Motor neuron (in vitro differentiated cells): ENCODE measurements at regions not wholly inside any gene's neighbourhood (a gene's known extent, or its start where the extent isn't known, plus 50 kb on each side); places are given as distances from the start of the nearest gene placed in this dataset.

ENCODE experiments used
- ATAC-seq, 8 experiments: fragments of 200-7000 bp; cut with Tn5 transposase; replicated peaks in 6 of 8; 2 replicates each; pipeline ENCODE4 v1.8.0; 2021; ENCODE audit warnings: mild to moderate bottlenecking in 8 of 8, moderate library complexity in 8 of 8
- H3K27ac ChIP-seq, 2 donors: fragments of 250-450 bp; sonication (Bioruptor Pico); 2 replicates each; pipeline ENCODE4 v1.9.0; 2021; ENCODE audit warnings: antibody characterized with exemption in 2 of 2, mild to moderate bottlenecking in 2 of 2, moderate library complexity in 1 of 2
- H3K4me1 ChIP-seq, 2 donors: fragments of 250-450 bp; sonication (Bioruptor Pico); replicated peaks in 1 of 2; 2 replicates each; pipeline ENCODE4 v1.6.1; 2021; ENCODE audit warnings: antibody characterized with exemption in 2 of 2, mild to moderate bottlenecking in 2 of 2, moderate library complexity in 1 of 2
- H3K4me3 ChIP-seq, 5 donors: fragments of 250-450 bp; sonication (Bioruptor Pico); 2 replicates each; pipeline ENCODE4 v1.9.0; 2021; ENCODE audit warnings: antibody characterized with exemption in 5 of 5, mild to moderate bottlenecking in 5 of 5, moderate library complexity in 4 of 5
- WGBS, 10 experiments: fragments of 450-650 bp; shearing (Covaris generic); methylation state at CpG; one replicate each; pipeline ENCODE4 v1.0.0; 2022; 5-methylcytosine and 5-hydroxymethylcytosine counted together
- in situ Hi-C, 9 experiments: fragments of 400-800 bp; cut with MboI; loops; one replicate each; pipeline ENCODE4 v1.15.0; 2021; ENCODE audit warnings: low sequenced_read_pairs in 9 of 9, low pct_unique_long_range_greater_than_20kb in 2 of 9; ENCODE audit not compliant: unreplicated experiment in 9 of 9

DNA sequence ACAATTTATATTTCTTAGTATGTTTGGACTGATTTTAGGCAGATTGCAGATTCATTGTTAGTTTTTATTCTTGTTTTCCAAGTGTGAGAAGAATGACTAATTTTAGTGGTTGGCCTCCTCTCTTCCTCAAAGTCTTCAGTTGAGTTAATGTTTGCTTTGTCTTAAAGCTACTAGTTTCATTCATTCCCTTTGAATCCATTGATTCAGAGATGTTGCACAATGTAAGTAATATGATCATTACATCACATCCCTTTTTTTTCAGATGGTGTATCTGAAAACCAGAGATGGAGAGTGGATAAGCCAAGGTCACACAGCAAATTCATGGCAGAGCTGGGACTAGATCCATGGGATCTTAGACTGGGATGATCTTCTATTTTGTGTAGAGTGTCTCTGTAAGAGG is 577.5 kb downstream of the BCL11B start:
- no peak overlapping the region for H3K27ac ChIP-seq
- peaks cover 0 to 3% of the 10 kb centered on the region in 2 donors for H3K4me1 ChIP-seq
- no peak for ATAC-seq
- no peak overlapping the region for H3K4me3 ChIP-seq
- in situ Hi-C loops: no loop called here

DNA sequence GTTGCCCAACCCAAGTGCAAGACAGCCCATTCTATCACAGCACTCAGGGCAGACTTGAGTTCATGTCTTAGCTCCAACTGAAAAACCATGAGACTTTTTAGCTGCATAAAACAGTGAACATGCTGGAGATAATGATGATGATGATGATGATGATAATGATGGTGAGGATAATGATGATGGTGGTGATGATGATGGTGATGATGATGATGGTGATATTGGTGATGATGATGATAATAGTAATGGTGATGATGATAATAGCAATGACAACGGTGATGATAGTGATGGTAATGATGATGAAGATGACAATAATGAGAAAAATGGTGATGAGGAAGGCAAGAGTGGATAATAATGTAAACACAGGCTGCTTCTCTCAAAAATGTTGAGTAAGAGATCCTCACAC is 576.2 kb downstream of the BCL11B start:
- Histone ChIP-seq H3K4me1 (no peaks in the 10 kb centered on the region), H3K4me3 (no peak overlapping the region), H3K27ac (no peak overlapping the region)
- WGBS, 10 experiments: 0 to 100% (median 60%) methylated on average over 1 of the region's 1 CpG; no CpG with 5 or more reads in 1 of the 10 experiments
- in situ Hi-C loops: no loop called here
- ATAC-seq: no peak

DNA sequence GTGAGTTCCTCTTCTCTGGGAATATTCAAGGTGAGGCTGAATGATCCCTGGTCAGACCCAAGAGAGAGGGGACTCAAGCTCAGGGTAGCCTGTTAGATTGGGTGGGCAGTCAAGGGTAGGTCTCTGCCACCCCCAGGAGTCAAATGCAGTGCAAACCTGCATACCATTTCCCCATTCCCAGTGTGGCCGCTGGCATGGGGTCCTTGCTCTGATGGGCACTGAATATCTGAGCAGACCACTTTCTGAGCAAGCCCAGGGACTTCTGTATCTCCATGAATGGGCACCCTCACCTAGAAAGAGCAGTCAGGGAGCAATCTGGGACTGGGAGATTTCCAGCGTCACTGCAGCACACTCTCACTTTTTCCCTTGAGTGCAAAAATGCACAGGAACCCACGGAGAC is 573.7 kb downstream of the BCL11B start:
- in situ Hi-C loops: no loop called here
- 20 to 100% (median 93%) methylated on average over 1 to 3 of the region's 3 CpGs; no CpG with 5 or more reads in 5 of the 10 experiments for WGBS, 10 experiments
- Histone ChIP-seq H3K4me3 (no peak overlapping the region), H3K27ac (no peak overlapping the region), H3K4me1 (no peaks in the 10 kb centered on the region)
- no peak for ATAC-seq

DNA sequence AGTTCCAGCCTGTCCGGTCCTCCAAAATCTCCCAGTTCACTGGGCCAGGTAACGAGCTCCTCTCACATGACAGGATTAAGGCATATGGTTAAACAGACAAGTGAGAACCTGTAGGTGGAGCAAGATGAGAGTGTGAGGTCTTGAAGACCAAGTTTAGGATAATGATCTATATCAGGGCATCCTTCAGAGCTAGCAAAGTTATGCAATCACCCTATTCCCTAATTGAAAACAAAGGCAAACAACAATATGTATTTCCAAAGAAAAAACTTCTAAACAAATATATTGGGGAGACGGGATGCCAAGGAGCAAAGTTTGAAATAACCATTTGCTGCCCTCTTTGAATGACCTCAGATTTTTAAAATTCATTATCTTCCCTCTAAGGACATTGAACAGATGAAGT is 571.2 kb downstream of the BCL11B start:
- Histone ChIP-seq H3K4me1 (peaks cover 2 to 9% of the 10 kb centered on the region in 2 donors), H3K4me3 (no peak overlapping the region), H3K27ac (no peak overlapping the region)
- no peak for ATAC-seq
- 36 to 100% (median 88%) methylated on average over 1 to 3 of the region's 3 CpGs; no CpG with 5 or more reads in 3 of the 10 experiments for WGBS, 10 experiments
- in situ Hi-C loops: no loop called here

DNA sequence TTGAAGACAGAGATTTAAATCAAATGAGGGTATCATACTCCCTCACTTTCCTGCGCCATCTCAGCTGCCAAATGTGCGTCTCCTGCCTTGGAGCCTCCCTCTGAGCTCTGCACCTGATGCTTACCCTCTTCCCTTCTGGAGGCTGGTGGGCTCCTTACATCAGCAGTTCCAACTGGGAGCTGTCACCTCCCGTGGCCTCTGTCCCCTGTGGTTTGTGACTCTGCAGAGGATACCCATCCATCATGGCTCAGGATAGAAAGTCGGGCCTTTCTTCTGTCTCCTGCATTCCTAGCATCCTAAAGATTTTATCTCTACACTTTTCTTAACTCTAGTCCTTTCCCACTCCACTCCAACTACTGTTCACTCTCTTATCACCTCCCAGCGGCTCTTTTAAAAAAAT is 570.6 kb downstream of the BCL11B start:
- no peak for ATAC-seq
- Histone ChIP-seq H3K4me3 (no peak overlapping the region), H3K4me1 (peaks cover 2 to 9% of the 10 kb centered on the region in 2 donors), H3K27ac (no peak overlapping the region)
- 0 to 78% (median 59%) methylated on average over 1 to 4 of the region's 5 CpGs; no CpG with 5 or more reads in 2 of the 10 experiments for WGBS, 10 experiments
- in situ Hi-C loops: no loop called here

DNA sequence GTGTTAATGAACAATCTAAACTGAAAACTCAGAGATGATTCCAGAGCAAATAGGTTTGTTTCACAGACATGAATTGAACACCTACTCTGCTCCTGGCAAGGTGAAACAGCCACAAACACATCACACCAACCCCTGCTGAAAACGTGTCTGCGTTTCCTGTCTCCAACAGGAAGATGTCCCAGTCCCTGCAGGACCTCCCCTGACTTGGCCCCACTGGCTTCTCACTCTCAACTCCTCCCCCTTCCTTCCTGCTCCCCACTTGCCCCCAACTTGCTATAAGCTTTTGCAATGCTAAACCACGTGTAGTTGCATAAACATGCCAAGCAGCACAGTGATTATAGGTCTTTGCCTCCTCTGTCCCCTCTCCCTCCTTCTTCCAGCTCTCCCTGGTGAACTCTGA is 567.6 kb downstream of the BCL11B start:
- in situ Hi-C loops: no loop called here
- no peak overlapping the region for H3K4me3 ChIP-seq
- no peak overlapping the region for H3K27ac ChIP-seq
- 0 to 50% (median 29%) methylated on average over 1 to 2 of the region's 3 CpGs; no CpG with 5 or more reads in 6 of the 10 experiments for WGBS, 10 experiments
- ATAC-seq: no peak
- H3K4me1 ChIP-seq: peaks cover 2 to 9% of the 10 kb centered on the region in 2 donors

DNA sequence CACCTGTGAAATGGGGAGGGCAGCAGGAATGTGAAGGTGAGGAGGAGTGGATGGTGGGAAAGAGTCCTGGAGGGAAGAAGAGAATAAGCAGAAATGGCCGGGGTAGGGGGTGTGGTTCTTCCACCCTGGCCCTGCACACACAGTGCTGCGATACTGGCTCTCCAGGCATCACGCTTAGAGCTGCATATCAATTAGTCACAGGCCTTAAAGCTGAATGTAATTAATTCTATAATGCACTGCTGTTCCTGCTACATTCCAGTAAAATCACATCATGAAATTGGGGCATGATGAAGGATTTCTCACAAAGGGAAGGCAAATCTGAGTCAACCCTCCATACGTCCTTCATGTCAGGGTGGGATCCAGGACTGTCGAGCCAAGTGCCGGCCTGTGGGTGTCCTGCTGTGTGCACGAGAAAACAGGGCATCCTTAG is 566.1 kb downstream of the BCL11B start:
- in situ Hi-C loops: no loop called here
- ATAC-seq: peak in 5 of 8 experiments; percentile 50 to 77 (median 71)
- H3K4me3 ChIP-seq: no peak overlapping the region
- H3K27ac ChIP-seq: no peak overlapping the region
- peaks cover 2 to 9% of the 10 kb centered on the region in 2 donors for H3K4me1 ChIP-seq
- WGBS, 10 experiments: 0 to 67% (median 34%) methylated on average over 1 to 6 of the region's 7 CpGs; no CpG with 5 or more reads in 3 of the 10 experiments

DNA sequence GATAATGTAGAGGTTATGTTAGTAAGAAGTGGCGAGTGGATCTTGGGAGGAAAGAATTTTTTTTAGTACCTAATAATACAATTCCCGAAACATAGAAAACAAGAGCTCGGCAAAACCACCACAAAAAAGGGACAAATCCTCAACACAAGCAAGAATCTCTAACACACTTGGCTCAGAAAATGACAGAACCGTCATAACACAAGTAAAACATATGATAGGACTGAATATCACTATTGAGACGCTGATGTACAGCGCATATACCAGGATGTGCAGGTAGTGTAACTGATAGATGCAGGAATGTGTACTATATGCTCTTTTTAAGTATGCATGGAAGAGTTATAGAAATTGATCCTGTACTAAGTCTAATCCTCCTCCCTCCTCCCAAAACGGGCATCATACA is 564.5 kb downstream of the BCL11B start:
- in situ Hi-C loops: no loop called here
- ATAC-seq: no peak
- 57 to 100% (median 90%) methylated on average over 1 to 7 of the region's 7 CpGs for WGBS, 10 experiments
- Histone ChIP-seq H3K27ac (no peak overlapping the region), H3K4me3 (no peak overlapping the region), H3K4me1 (peaks cover 2 to 9% of the 10 kb centered on the region in 2 donors)

DNA sequence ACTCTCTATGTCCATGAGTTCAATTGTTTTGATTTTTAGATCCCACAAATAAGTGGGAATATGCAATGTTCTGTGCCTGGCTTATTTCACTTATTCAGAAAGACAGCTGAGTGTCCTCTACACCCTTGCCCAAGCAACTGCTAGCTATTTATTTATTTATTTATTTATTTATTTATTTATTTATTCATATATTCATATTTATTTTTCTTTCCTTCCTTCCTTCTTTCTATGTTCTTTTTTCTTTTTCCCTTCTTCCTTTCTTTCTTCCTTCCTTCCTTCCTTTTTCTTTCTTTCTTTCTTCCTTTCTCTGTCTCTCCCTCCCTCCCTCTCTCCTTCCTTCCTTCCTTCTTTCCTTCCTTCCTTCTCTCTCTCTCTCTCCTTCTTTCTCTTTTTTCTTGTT is 563.4 kb downstream of the BCL11B start:
- in situ Hi-C loops: no loop called here
- no peak for ATAC-seq

DNA sequence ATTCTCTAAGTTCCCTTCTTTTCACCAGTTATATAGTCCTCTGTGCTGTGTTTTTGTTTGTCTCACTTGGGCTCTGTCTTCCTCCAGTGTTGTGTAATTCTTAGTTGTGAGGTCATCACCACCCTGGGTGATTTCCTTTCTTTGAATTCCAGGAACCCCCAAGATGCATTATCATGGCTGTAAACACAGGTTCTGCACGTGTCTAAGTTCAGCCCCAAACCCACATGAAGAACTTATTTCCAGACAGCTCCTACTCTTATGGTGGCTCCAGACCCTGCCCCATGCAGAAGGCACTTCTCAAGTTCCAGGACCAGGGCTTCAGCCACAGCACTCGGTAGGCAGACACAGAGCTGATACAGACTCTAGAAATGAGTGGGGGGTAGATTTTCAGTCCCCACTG is 560.5 kb downstream of the BCL11B start:
- Histone ChIP-seq H3K27ac (no peak overlapping the region), H3K4me1 (no peaks in the 10 kb centered on the region), H3K4me3 (no peak overlapping the region)
- no peak for ATAC-seq
- WGBS, 10 experiments: 16 to 100% (median 60%) methylated on average over 1 to 2 of the region's 2 CpGs; no CpG with 5 or more reads in 3 of the 10 experiments
- in situ Hi-C loops: no loop called here

More for the DNA sequence above, 563.4 kb downstream of the BCL11B start:
- H3K27ac ChIP-seq: no peak overlapping the region
- peaks cover 2 to 9% of the 10 kb centered on the region in 2 donors for H3K4me1 ChIP-seq
- no peak overlapping the region for H3K4me3 ChIP-seq

DNA sequence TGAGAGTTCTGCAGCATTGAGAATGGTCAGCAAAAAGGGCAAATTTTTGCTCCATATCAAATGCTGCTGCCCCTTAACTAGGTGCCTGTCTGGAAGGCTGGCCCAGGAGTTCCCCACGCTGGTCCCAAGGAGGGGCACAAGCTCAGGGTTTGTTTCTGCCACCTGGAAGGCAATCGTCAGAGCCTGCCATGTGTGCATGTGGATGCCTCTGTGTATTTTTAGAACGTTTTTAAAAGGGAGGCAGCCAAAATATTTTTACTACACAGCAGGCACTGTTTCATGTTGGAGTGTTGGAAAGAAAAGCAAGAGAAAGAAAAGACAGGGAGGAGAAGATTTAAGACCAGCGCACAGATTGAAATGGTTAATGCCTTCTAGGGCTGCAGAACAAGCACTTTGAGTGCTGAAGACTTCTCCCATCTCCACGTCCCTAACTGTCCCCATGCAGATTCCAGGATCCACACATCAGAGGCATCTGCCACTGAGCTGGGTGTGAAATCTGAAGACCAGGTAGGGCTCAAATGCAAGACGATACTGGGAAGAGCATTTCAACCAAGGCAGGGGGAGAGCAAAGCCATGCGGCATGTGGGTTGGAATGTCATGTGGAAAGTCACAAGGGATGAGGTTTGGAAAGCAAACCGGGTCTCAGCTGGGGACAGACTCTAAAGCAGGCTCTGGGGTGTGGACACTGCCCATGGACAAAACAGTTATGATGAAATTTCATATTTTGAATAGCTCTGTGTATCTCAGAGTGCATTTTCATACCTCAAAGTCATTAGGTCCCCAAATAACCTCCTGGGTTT is 557.2 kb downstream of the BCL11B start:
- in situ Hi-C loops: no loop called here
- Histone ChIP-seq H3K4me1 (peaks cover 0 to 4% of the 10 kb centered on the region in 2 donors), H3K27ac (no peak overlapping the region), H3K4me3 (no peak overlapping the region)
- WGBS, 10 experiments: 0 to 100% (median 67%) methylated on average over 1 to 7 of the region's 8 CpGs; no CpG with 5 or more reads in 1 of the 10 experiments
- ATAC-seq: no peak

DNA sequence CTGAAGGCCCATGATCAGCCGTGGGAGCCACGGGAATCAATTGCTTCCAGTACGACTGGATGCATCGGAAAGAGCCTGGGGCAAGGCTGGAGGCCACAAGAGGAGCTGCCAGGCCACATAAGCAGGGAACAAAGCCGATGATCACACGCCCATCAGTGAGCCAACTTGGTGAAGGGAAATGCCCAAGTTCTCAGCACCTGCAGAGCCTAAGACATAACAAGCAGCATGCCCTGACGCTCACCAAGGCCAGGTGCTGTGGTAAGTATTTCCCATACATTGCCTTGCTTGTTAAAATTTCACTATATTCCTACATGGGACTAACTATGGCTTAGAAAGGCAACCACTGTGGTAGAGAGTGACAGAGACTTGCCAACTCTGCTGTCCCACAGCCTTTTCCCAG is 555.9 kb downstream of the BCL11B start:
- no peak overlapping the region for H3K27ac ChIP-seq
- whole genome bisulfite sequencing, 10 experiments: 0 to 93% (median 57%) methylated on average over 1 to 6 of the region's 7 CpGs; no CpG with 5 or more reads in 4 of the 10 experiments
- no peak for ATAC-seq
- in situ Hi-C loops: no loop called here
- H3K4me1 ChIP-seq: peaks cover 0 to 5% of the 10 kb centered on the region in 2 donors
- H3K4me3 ChIP-seq: no peak overlapping the region

DNA sequence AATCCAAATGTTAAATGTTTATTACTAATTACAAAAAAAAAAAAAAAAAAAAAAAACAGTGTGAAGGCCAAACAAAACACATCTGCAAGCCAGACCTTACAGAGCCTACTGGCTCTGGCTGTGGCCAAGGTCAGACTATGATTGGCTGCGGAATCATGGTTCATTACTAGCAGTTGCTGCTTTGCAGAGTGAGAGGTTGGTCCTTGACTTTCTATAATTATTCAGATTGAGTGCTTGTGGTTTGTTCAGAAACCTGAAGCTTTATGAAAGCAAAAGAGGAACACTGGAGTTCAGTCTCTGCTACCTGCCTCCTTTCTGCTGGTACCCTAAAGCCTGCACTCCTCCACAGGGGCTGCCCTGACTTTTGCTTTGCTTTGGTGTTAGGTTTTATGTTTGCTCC is 550.9 kb downstream of the BCL11B start:
- H3K4me1 ChIP-seq: peaks cover 5% of the 10 kb centered on the region in 2 donors
- no peak for ATAC-seq
- in situ Hi-C loops: no loop called here
- H3K27ac ChIP-seq: no peak overlapping the region
- no peak overlapping the region for H3K4me3 ChIP-seq
- 0 to 100% (median 44%) methylated on average over 1 of the region's 1 CpG; no CpG with 5 or more reads in 6 of the 10 experiments for WGBS, 10 experiments

DNA sequence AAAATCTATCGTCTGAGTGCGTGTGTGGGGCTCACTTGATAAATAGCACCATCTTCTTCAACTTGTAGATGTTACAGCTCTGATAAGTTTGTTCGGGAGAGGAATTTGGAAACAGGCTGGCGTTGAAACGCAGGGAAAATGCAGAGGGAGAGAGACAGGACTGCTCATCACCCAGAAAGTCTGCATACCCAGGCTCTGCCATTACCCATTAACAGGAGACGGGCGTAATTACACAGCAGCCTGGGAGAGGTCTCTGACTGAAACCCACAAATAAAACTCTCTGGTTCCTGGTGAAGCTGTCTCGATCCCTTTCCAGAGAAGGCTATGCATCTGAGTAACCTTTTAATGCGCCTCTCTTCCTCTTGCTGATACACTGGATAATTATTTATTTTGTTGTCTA is 547.3 kb downstream of the BCL11B start:
- WGBS, 10 experiments: 17 to 77% (median 27%) methylated on average over 1 to 9 of the region's 9 CpGs; no CpG with 5 or more reads in 1 of the 10 experiments
- no peak overlapping the region for H3K27ac ChIP-seq
- H3K4me1 ChIP-seq: peaks cover 2 to 5% of the 10 kb centered on the region in 2 donors
- H3K4me3 ChIP-seq: no peak overlapping the region
- in situ Hi-C loops: no loop called here
- peak in 1 of 8 experiments; percentile 29 for ATAC-seq
